Hematopoietic multipotent progenitor cell treated with erythropoietin and hydrocortisone succinate and interleukin-3 and kit ligand, for 4 days (in vitro differentiated cells): ENCODE measurements at regions not wholly inside any gene's neighbourhood (a gene's known extent, or its start where the extent isn't known, plus 50 kb on each side); places are given as distances from the start of the nearest gene placed in this dataset.
"Not testable (repeated sequence)": the region's sequence is repeated elsewhere in the genome, so short reads cannot be mapped to it uniquely, and the experiment has no call there.

Experiments used
- DNase-seq: peaks from one replicate; pipeline ENCODE4 v3.0.0-alpha.2; 2015

GRCh38 chr11:127805771-127806170 lies 781.6 kb downstream of the ETS1 start:
- no peak for DNase-seq

GRCh38 chr11:127804747-127805400 lies 782.5 kb downstream of the ETS1 start:
- DNase-seq, result peak; percentile 50

- DNase-seq, result no peak
These were observed 783.6 kb downstream of the ETS1 start for GRCh38 chr11:127803755-127804154.

DNA sequence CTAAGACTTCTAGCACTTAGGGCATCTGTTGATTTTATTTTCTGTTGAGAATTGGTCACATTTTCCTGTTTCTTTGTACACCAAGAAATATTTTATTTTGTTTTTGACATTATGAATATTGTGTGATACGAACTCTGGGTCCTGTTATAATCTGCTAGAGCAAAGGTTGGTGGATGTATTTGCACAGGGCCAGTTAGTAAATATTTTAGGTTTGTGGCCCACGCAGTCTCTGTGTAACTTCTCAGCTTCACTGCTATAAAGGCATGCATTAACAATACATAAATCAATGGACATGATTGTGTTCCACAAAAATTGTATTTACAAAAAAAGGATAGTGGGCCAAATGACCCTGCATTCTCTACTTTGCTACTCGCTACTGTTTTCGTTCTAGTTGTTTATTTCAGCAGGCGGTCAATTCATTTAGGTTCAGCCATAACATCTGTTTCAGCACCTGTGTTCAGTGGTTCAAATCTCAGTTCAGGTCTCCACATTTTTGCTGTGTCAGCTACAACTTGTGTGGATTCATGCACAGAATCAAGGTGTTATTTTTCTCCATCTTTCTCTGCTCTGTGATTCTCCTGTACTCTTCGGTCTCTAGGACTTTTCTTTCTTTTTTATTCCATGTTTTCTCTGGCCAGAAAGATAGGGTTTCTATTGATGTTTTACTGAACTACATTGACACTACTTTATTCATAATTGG lies 786.2 kb downstream of the ETS1 start:
- DNase-seq, result no peak

DNA sequence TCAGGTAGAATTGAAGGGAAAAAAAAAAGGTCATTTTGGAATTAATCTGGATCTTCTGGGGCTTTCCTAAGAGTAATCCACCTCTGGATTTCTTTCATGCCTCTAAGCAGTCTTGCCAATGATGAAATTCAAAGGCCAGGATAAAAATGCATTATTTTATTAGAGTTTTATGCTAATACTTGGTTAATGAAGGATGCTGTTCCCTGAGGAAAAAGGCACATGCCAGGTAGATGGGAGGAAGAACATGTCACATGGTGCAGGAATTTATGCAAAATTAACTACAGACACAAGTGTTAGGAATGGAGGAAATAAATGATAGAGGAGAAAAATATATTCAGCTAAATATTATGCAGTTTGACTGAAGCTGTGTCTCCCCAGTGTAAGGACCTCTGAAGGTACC lies 792.0 kb downstream of the ETS1 start:
- no peak for DNase-seq

DNA sequence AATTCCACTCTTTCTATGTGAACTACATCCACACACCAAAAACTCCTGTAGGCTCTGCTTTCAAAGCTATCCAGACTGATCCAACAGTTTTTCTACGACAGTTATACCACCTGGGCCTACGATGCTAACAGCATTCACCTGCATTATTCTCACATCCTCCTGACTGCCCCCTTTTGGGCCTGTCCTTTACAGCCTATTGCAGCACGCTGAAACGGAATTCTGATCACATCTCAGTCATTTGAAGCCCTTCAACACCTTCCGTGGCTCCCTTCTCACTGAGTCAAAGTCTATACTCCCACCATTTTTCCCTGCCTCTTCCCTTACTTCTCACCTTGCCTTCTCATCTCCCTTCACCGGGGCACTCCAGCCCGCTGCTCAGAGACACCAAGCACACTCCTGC lies 791.3 kb upstream of the KIRREL3 start:
- no peak for DNase-seq

DNA sequence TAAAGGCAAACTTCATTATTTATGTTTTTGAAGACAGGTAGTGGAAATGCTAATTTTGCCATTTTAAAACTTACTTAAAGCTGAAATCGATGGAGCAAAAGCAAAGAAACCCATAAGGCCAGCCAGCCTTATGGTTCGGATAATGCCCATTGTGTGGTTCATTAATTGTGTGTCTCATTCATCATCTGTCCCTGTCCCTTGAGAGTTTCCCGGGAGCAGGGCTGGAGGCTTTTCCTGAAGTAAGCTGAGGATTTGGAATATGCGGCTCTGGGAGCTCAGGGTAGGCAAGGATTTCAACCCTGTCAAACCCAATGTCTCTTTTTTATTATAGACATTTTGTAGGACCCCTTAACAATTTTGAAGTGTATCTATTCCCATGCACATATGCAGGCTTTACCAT lies 790.0 kb upstream of the KIRREL3 start:
- no peak for DNase-seq

GRCh38 chr11:127789927-127790326 lies 789.4 kb upstream of the KIRREL3 start:
- DNase-seq, result peak; percentile 65

DNA sequence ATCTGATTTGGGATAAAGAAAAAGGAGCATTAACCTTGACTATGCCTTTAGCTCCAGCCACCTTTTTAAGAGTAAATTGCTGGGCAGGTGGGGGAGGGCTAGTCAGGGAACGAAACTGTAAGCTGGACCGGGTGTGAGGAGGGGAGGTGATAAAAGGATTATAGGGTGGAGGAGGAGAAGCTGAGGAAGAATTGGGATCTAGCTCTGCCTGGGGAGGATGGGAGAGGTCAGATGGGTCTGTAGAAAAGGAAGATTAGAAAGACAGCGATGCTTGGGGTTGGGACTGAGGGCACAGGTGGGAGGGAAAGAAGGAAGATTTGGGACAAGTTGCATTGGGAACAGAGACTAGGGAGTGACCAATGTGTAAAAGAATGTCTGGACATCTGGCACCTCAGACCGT lies 772.4 kb upstream of the KIRREL3 start:
- DNase-seq, result not testable (repeated sequence)

GRCh38 chr11:127768931-127769330 lies 768.4 kb upstream of the KIRREL3 start:
- not testable (repeated sequence) for DNase-seq

DNA sequence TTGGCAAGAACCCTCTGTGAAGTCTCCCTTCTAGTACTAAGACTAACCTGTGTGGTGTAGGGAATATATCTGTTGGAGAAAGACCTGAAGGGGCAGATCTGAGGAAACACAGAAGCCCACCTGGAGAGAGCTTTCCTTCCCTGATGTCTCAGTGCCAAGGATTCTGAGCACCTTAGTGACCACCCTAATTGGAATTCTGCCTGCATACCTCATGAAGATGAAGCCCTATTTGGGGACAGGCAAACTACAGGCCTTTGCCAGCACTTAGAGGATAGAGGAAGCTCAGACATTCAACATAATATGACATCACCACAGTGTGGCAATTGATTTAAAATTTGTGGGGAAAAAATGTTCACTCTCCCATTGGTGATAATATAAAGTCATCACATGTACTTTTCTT lies 766.2 kb upstream of the KIRREL3 start:
- DNase-seq, result no peak

- DNase-seq, result no peak
These were observed 738.3 kb upstream of the KIRREL3 start for GRCh38 chr11:127738771-127739286.

- no peak for DNase-seq
These were observed 736.9 kb upstream of the KIRREL3 start for GRCh38 chr11:127737499-127737898.

DNA sequence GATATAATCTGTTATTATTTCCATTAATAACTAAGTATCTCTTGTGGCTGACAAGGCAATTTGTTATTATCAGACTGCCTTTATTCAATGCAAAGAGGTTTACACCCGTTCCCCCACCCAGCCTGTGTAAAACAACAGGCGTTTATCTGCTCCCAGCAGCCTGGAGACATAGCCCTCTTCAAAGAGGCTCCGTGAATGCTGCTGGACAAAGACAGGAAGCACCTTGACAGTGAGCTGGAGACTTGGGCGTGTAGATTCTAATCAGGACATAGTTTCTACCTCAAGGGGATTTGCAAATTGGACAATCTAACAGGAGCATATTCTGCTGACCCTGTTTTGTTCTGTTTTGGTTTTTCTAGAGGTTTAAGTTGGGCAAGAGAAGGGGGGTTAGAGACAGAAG lies 733.0 kb upstream of the KIRREL3 start:
- DNase-seq, result peak; percentile 96

DNA sequence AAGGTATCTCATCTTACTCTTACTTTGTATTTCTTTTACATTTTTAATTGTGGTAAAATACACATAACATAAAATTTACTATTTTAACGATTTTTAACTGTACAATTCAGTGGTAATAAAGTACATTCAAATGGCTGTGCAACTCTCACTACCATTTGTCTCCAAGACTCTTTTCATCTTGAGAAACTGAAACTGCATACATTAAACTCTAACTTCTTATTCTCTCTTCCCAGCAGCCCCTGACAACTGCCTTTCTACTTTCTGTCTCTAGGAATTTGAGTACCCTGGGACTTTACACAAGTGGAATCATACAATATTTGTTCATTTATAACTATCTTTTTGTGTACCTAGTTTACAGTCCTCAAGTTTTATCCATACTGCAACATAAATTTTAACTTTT lies 725.8 kb upstream of the KIRREL3 start:
- no peak for DNase-seq

GRCh38 chr11:127723714-127724113 lies 723.1 kb upstream of the KIRREL3 start:
- DNase-seq, result no peak

DNA sequence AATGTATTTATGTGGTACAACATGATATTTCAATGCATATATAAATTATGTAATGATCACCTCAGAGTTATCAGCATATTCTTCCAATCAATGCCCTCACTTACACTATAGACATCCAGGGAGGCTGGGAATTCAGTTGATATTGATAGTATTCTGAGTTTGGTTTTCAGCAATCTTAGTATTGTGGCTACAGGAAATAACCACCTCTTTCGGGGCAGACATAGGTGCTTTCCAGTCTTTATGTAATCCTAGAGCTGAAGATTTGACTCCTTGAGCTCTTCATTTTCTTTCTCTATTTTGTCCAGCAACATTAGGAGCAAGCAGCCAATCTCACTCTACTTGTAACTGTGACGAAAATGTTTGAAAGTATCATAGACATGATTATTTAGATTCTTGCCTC lies 712.7 kb upstream of the KIRREL3 start:
- DNase-seq, result no peak

DNA sequence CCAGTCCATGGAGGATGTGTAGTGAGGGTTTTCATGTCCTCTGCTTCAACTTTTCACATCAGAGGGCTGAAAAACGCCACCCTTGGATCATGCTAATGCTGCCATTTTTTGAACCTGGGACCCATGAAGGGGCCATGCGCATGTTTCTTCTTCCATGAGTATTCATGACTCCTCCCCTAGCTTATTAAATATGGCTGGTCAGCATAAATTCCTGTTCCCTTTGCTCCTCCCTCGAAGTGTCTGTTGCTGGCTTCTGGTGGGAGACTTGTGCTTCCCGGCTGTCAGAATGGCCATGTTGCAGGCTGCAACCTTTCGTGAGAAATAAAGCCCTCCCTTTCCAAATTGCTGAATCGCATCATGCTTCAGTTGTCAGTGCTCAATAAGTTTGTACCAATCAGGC lies 711.2 kb upstream of the KIRREL3 start:
- no peak for DNase-seq

DNA sequence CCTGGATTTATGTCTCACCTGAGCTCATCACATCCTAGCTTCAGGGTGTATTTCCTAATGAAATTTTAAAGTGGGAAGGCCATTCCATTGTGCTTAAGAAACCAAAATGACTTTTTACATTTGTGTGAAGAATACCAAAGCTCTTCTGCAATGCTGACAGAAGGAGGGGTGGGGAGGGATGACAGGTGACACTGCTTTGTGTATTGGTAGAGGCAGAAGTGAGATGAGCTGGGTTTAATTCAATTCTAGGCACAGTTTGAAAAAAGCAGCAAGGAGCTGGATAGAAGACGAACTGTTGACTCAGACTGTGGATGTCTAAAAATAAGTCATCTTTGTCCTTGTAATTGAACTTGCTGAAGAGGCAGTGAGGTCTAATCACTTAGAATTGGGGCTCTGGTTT lies 710.3 kb upstream of the KIRREL3 start:
- DNase-seq, result no peak

- no peak for DNase-seq
These were observed 709.4 kb upstream of the KIRREL3 start for GRCh38 chr11:127709960-127710359.

DNA sequence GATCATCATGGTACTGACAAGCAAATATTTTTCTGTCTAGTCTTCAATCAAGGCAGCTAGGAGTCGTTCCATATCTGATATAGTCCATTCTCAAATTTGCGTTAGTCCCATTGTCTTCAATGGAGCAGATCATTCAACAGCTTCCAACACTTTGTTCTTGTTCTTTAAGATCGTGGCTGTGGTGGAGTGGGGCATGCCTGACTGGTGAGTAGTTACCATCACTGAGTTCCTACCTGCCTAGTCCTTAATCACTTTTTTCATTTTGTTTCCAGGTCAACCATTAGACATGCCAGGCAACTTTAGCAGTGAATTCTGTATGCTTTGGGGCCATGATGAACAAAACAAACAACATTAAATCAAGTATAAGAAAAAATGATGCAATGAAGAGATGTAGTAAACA lies 693.1 kb upstream of the KIRREL3 start:
- no peak for DNase-seq

DNA sequence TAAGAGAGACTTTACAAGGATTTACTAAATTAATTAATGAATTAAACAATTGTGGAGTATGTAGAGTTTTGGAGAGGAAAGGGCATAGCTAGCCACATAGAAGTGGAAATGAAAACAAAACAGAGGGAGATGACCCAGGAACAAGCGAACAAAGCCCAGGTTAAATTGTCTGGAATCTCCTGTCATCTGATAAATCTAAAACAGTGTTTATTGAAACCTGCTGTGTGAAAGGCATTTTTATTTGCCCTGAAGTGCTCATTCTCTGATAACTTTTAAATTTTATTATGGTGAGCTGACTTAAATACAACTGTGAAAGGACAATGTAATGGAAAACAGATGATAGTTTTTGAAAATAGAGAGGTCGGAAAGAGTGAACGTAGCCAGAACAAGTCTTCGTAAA lies 682.8 kb upstream of the KIRREL3 start:
- DNase-seq, result no peak

DNA sequence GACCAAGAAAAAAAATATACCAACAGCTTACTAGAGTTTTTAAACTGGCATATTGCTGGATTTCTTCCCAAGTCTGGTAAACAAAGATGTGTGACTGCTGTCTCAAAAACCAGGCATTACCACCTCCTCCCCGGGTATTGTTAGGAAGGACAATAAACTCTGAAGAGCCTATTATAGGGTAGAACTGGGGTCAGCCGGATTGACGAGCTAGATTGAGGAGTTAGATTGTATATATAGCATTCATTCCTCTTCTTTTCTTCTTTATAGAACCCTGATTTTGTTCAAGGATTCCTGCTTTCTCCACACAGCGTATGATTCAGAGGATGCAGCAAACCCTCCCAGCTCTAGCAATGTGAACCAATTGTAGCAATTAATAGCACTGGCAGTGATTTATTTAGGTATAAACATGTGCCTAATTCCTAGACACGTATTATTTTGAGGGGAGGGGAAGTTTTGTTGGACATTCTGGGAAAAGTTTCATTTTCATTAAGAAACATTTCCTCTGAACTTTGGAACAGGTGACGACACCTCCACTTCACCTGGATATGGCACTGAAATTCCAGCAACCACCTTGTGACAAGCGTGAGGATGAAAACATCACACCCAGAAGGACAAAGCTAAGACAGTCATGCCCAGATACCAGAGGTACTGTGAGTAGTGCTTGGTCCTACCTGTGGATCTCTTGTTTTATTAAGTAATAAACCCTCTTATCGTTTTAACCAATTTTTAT lies 679.4 kb upstream of the KIRREL3 start:
- DNase-seq, result no peak

DNA sequence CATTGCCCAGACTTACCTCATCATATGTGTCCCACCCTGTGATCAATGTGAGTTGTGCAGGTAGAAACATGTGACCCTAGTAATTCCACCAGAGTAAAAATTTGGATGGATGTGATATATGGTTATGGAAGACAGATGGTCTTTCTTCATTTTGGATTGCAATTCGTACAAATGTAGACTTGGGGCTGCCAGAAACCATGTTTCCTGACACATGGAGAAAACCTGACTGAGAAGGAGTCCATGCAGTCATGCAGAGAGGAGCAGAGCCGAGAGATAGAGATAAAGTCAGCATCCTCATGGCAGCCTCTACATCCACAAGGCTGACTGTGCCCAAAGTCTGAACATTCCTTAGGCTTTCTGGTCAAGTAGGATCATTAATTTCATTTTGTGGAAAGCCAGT lies 678.1 kb upstream of the KIRREL3 start:
- DNase-seq, result no peak
